ENCODE measurements at regions not wholly inside any gene's neighbourhood (a gene's known extent, or its start where the extent isn't known, plus 50 kb on each side); places are given as distances from the start of the nearest gene placed in this dataset.

DNA sequence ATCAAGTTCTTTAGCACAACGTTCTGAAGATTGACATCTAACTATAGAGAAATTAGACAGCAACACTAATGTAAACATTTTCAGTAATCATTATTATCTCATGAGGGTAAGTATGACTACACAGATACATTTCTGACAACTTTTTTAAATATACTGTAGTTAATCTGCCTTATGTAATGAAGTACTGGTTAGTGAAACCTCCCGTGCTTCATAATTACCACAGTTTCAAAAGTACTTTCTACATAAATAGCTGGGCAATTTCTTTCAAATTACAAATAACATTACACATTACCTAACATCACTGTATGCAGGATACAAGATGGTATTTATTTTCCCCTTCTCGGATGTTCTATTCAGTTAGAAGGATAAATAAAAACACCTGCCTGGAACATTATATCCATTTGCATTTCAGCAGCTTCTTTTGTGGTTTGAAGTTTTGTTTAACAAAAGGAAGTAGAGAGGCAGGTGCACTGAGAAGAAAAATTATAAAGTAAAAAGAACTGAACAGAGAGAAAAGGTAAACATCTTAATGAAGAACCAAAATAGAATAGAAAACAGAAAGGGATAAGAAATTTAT lies 1241.5 kb upstream of the GBE1 start:
- H3K27ac ChIP-seq (ENCODE audit: low read length), result no peak overlapping the region
- ChIA-PET CTCF (no interaction called here), POLR2A (no interaction called here)
- no peaks in the 10 kb centered on the region for H3K36me3 Mint-ChIP-seq
- H3K9me3 ChIP-seq, result no peaks in the 10 kb centered on the region
- WGBS (ENCODE audit: insufficient coverage), result no CpG with 5 or more reads among the region's 3 CpGs
- H3K4me3 ChIP-seq (ENCODE audit: control insufficient read depth in 1 of 2, extremely low read depth in 1 of 2, low read length in 1 of 2), result no peak overlapping the region
- H3K27me3 ChIP-seq (replicated peaks in 1 of 2; ENCODE audit: control insufficient read depth in 2 of 2, extremely low read depth in 1 of 2, insufficient read depth in 2 of 2, low read length in 1 of 2), result no peaks in the 10 kb centered on the region
- no peak overlapping the region for H3K4me3 Mint-ChIP-seq
- DNase-seq, result no peak
- ATAC-seq (replicated peaks in 1 of 4), result no peak
- H3K27ac Mint-ChIP-seq, result no peak overlapping the region
- no peaks in the 10 kb centered on the region for H3K4me1 Mint-ChIP-seq
- peaks cover 3 to 20% (median 18%) of the 10 kb centered on the region in 3 donors for H3K9me3 Mint-ChIP-seq
- H3K4me1 ChIP-seq (ENCODE audit: control insufficient read depth in 1 of 2, extremely low read depth in 1 of 2, insufficient read depth in 2 of 2, low read length in 2 of 2), result no peaks in the 10 kb centered on the region
- H3K36me3 ChIP-seq (ENCODE audit: control insufficient read depth in 2 of 2, extremely low read depth in 1 of 2, insufficient read depth in 1 of 2, low read length in 1 of 2), result no peaks in the 10 kb centered on the region
- H3K27me3 Mint-ChIP-seq, result no peaks in the 10 kb centered on the region

DNA sequence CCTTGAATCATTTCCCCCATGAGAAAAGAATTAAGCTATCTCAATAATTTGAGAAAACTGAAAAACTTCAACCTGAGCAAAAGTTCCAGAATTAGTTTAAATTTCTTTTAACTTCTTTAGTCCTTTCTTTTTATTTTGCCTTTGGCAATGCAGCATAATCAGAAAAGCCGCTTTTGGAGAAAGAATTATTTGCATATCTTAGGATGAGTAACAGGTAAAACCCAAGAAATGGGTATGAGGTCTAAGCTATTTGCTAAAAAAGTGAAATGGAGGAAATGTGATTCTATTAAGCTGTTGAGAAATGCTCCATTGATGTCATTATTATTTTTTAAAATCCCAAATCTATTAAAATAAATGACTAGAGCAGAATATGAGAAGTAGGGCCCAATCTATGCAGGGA lies 1238.3 kb upstream of the GBE1 start:
- Histone ChIP-seq H3K36me3 (ENCODE audit: control insufficient read depth in 2 of 2, extremely low read depth in 1 of 2, insufficient read depth in 1 of 2, low read length in 1 of 2) (no peaks in the 10 kb centered on the region), H3K4me3 (ENCODE audit: control insufficient read depth in 1 of 2, extremely low read depth in 1 of 2, low read length in 1 of 2) (no peak overlapping the region), H3K27ac (ENCODE audit: low read length) (no peak overlapping the region), H3K4me1 (ENCODE audit: control insufficient read depth in 1 of 2, extremely low read depth in 1 of 2, insufficient read depth in 2 of 2, low read length in 2 of 2) (no peaks in the 10 kb centered on the region), H3K9me3 (no peaks in the 10 kb centered on the region), H3K27me3 (replicated peaks in 1 of 2; ENCODE audit: control insufficient read depth in 2 of 2, extremely low read depth in 1 of 2, insufficient read depth in 2 of 2, low read length in 1 of 2) (no peaks in the 10 kb centered on the region)
- Mint-ChIP-seq H3K9me3 (peaks cover 11 to 24% (median 23%) of the 10 kb centered on the region in 3 donors), H3K36me3 (no peaks in the 10 kb centered on the region), H3K4me3 (no peak overlapping the region), H3K27me3 (no peaks in the 10 kb centered on the region), H3K27ac (no peak overlapping the region), H3K4me1 (no peaks in the 10 kb centered on the region)
- no CpG with 5 or more reads among the region's 1 CpG for WGBS (ENCODE audit: insufficient coverage)
- ATAC-seq (replicated peaks in 1 of 4) (no peak), DNase-seq (no peak)
- ChIA-PET POLR2A (no interaction called here), CTCF (no interaction called here)

DNA sequence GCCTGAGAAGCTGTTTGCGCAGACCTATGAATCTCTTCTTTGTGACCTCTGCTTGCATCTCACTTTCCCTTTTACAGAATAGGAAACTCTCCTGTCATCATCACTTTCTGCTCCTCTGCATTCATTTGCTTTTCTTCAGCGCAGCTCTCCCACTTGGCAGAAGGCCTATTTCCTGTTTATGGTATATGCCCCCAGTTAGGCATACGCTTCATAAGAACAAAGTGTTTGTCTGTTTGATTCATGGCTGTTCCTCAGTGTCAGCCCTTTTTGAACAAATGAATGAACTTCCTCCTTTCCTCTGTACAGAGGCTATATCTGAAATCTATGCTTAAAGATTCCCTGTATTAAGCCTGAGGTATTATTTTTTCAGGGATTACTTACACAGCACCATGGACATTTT lies 1216.9 kb upstream of the GBE1 start:
- no peak for DNase-seq
- no peak overlapping the region for H3K27ac ChIP-seq (ENCODE audit: low read length)
- no peaks in the 10 kb centered on the region for H3K4me1 ChIP-seq (ENCODE audit: control insufficient read depth in 1 of 2, extremely low read depth in 1 of 2, insufficient read depth in 2 of 2, low read length in 2 of 2)
- no peak overlapping the region for H3K4me3 ChIP-seq (ENCODE audit: control insufficient read depth in 1 of 2, extremely low read depth in 1 of 2, low read length in 1 of 2)
- Mint-ChIP-seq H3K27ac (no peak overlapping the region), H3K27me3 (no peaks in the 10 kb centered on the region), H3K36me3 (no peaks in the 10 kb centered on the region), H3K4me1 (no peaks in the 10 kb centered on the region), H3K9me3 (peaks cover 9 to 43% (median 20%) of the 10 kb centered on the region in 3 donors), H3K4me3 (no peak overlapping the region)
- POLR2A ChIA-PET, result no interaction called here
- H3K36me3 ChIP-seq (ENCODE audit: control insufficient read depth in 2 of 2, extremely low read depth in 1 of 2, insufficient read depth in 1 of 2, low read length in 1 of 2), result no peaks in the 10 kb centered on the region
- WGBS (ENCODE audit: insufficient coverage), result 57% methylated on average over 2 of the region's 3 CpGs
- H3K9me3 ChIP-seq, result peaks cover 2% of the 10 kb centered on the region
- ATAC-seq (replicated peaks in 1 of 4), result no peak
- H3K27me3 ChIP-seq (replicated peaks in 1 of 2; ENCODE audit: control insufficient read depth in 2 of 2, extremely low read depth in 1 of 2, insufficient read depth in 2 of 2, low read length in 1 of 2), result no peaks in the 10 kb centered on the region
- CTCF ChIA-PET, result no interaction called here

DNA sequence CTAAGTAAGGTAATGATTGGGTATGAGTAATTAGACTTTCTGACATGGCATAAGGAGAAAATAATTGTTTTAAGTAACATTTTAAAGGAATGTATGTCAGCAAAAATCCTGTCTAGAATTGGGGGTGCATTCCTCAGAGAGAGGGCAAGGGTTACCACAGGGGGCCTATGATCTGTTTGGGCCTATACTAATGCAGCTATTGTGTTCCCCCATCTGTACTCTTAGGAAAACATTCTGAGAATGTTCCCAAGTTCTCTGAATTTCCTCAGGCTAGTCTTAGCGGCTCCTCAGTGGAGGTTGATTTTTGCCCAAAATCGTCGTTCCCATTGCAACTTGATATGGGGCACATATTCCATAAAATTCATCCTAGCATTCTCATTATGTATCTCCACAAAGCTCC lies 1216.4 kb upstream of the GBE1 start:
- 67% methylated on average over 1 of the region's 3 CpGs for WGBS (ENCODE audit: insufficient coverage)

DNA sequence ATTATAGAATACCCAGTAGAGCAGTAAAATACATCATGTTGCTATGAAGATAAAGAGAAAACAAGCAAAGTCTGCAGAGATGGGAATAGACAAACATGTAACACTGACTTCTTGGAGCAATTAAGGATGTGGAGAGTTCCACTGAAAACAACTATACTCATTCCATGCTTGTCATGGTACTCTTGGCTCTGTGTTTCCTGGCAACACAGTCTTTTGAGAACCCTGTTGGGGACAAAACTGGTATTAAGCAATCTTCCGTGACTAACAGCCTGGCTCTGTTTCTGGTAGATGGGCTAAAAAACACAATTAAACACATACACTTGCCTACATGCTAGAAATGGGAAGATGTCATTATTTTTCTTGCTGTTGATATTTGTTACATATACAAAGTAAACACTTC lies 1212.3 kb upstream of the GBE1 start:
- DNase-seq (no peak), ATAC-seq (replicated peaks in 1 of 4) (no peak)
- ChIA-PET CTCF (no interaction called here), POLR2A (interaction anchor here in 1 of 2 donors (0.8 kb wide), 1 partner anchor 152 kb away, joined by 4 read pairs; no protein-coding TSS in a partner anchor)
- H3K9me3 Mint-ChIP-seq, result peaks cover 9 to 20% (median 16%) of the 10 kb centered on the region in 3 donors
- no peaks in the 10 kb centered on the region for H3K27me3 Mint-ChIP-seq
- Histone ChIP-seq H3K27me3 (replicated peaks in 1 of 2; ENCODE audit: control insufficient read depth in 2 of 2, extremely low read depth in 1 of 2, insufficient read depth in 2 of 2, low read length in 1 of 2) (no peaks in the 10 kb centered on the region), H3K36me3 (ENCODE audit: control insufficient read depth in 2 of 2, extremely low read depth in 1 of 2, insufficient read depth in 1 of 2, low read length in 1 of 2) (no peaks in the 10 kb centered on the region), H3K4me3 (ENCODE audit: control insufficient read depth in 1 of 2, extremely low read depth in 1 of 2, low read length in 1 of 2) (no peak overlapping the region), H3K4me1 (ENCODE audit: control insufficient read depth in 1 of 2, extremely low read depth in 1 of 2, insufficient read depth in 2 of 2, low read length in 2 of 2) (no peaks in the 10 kb centered on the region), H3K27ac (ENCODE audit: low read length) (no peak overlapping the region), H3K9me3 (peaks cover 2% of the 10 kb centered on the region)
- WGBS (ENCODE audit: insufficient coverage), result no CpG with 5 or more reads among the region's 1 CpG
- no peaks in the 10 kb centered on the region for H3K4me1 Mint-ChIP-seq
- no peak overlapping the region for H3K27ac Mint-ChIP-seq
- H3K36me3 Mint-ChIP-seq, result no peaks in the 10 kb centered on the region
- no peak overlapping the region for H3K4me3 Mint-ChIP-seq

More for the DNA sequence above, 1216.4 kb upstream of the GBE1 start:
- peaks cover 2% of the 10 kb centered on the region for H3K9me3 ChIP-seq
- DNase-seq (no peak), ATAC-seq (replicated peaks in 1 of 4) (no peak)
- H3K27me3 ChIP-seq (replicated peaks in 1 of 2; ENCODE audit: control insufficient read depth in 2 of 2, extremely low read depth in 1 of 2, insufficient read depth in 2 of 2, low read length in 1 of 2), result no peaks in the 10 kb centered on the region
- Mint-ChIP-seq H3K4me1 (no peaks in the 10 kb centered on the region), H3K4me3 (no peak overlapping the region), H3K27me3 (no peaks in the 10 kb centered on the region), H3K36me3 (no peaks in the 10 kb centered on the region), H3K27ac (no peak overlapping the region), H3K9me3 (peaks cover 9 to 40% (median 16%) of the 10 kb centered on the region in 3 donors)
- no peak overlapping the region for H3K27ac ChIP-seq (ENCODE audit: low read length)
- ChIA-PET POLR2A (no interaction called here), CTCF (no interaction called here)
- H3K4me1 ChIP-seq (ENCODE audit: control insufficient read depth in 1 of 2, extremely low read depth in 1 of 2, insufficient read depth in 2 of 2, low read length in 2 of 2), result no peaks in the 10 kb centered on the region
- no peak overlapping the region for H3K4me3 ChIP-seq (ENCODE audit: control insufficient read depth in 1 of 2, extremely low read depth in 1 of 2, low read length in 1 of 2)
- H3K36me3 ChIP-seq (ENCODE audit: control insufficient read depth in 2 of 2, extremely low read depth in 1 of 2, insufficient read depth in 1 of 2, low read length in 1 of 2), result no peaks in the 10 kb centered on the region

DNA sequence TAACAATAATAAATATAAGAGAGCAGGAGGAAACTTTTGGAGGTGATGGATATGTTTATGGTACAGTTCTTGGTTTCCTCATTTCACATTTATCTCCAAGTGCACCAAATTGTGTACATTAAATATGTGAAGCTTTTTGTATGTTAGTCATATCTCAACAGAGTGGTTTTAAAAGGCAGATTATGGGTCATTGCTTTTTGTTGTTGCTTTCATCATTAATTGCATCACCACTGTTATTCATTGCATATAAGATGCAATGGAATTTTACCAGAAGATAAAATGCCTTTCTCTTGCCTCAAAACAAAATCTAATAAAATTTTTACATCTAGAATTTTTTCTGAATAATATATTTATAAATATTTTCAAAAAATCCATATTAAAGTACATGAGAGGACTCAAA lies 1198.9 kb upstream of the GBE1 start:
- no peaks in the 10 kb centered on the region for H3K27me3 ChIP-seq (replicated peaks in 1 of 2; ENCODE audit: control insufficient read depth in 2 of 2, extremely low read depth in 1 of 2, insufficient read depth in 2 of 2, low read length in 1 of 2)
- Mint-ChIP-seq H3K27ac (no peak overlapping the region), H3K36me3 (no peaks in the 10 kb centered on the region), H3K4me1 (no peaks in the 10 kb centered on the region), H3K27me3 (no peaks in the 10 kb centered on the region), H3K9me3 (peaks cover 4 to 13% (median 5%) of the 10 kb centered on the region in 3 donors), H3K4me3 (no peak overlapping the region)
- H3K9me3 ChIP-seq, result no peaks in the 10 kb centered on the region
- ATAC-seq (replicated peaks in 1 of 4) (no peak), DNase-seq (no peak)
- ChIA-PET POLR2A (no interaction called here), CTCF (no interaction called here)
- H3K36me3 ChIP-seq (ENCODE audit: control insufficient read depth in 2 of 2, extremely low read depth in 1 of 2, insufficient read depth in 1 of 2, low read length in 1 of 2), result no peaks in the 10 kb centered on the region
- no peak overlapping the region for H3K4me3 ChIP-seq (ENCODE audit: control insufficient read depth in 1 of 2, extremely low read depth in 1 of 2, low read length in 1 of 2)
- no peaks in the 10 kb centered on the region for H3K4me1 ChIP-seq (ENCODE audit: control insufficient read depth in 1 of 2, extremely low read depth in 1 of 2, insufficient read depth in 2 of 2, low read length in 2 of 2)
- no peak overlapping the region for H3K27ac ChIP-seq (ENCODE audit: low read length)

DNA sequence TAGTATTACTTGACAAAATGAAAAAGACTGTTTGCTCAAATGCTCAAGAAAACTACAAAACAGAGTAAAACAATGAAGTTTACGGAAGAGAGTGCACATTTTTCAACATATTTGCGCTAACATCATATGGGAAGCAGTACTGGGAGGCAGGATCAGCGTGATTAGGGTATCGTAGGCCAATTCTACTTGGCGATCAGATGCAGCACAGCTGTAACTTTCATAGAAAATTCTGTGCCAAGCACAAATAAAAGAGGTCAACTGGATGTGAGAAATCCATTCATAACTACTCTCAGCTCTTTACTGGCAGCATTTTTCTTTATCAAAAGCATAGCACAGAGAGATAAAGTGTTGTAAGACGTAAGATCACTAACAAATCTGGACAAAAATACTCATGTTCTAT lies 1196.3 kb upstream of the GBE1 start:
- H3K4me1 ChIP-seq (ENCODE audit: control insufficient read depth in 1 of 2, extremely low read depth in 1 of 2, insufficient read depth in 2 of 2, low read length in 2 of 2), result no peaks in the 10 kb centered on the region
- Mint-ChIP-seq H3K9me3 (peaks cover 6 to 20% (median 12%) of the 10 kb centered on the region in 3 donors), H3K27ac (no peak overlapping the region), H3K4me3 (no peak overlapping the region), H3K36me3 (no peaks in the 10 kb centered on the region), H3K27me3 (no peaks in the 10 kb centered on the region), H3K4me1 (no peaks in the 10 kb centered on the region)
- no peak for DNase-seq
- ATAC-seq (replicated peaks in 1 of 4), result no peak
- WGBS (ENCODE audit: insufficient coverage), result 100% methylated on average over 1 of the region's 6 CpGs
- ChIA-PET CTCF (no interaction called here), POLR2A (no interaction called here)
- no peaks in the 10 kb centered on the region for H3K27me3 ChIP-seq (replicated peaks in 1 of 2; ENCODE audit: control insufficient read depth in 2 of 2, extremely low read depth in 1 of 2, insufficient read depth in 2 of 2, low read length in 1 of 2)
- H3K4me3 ChIP-seq (ENCODE audit: control insufficient read depth in 1 of 2, extremely low read depth in 1 of 2, low read length in 1 of 2), result no peak overlapping the region
- H3K27ac ChIP-seq (ENCODE audit: low read length), result no peak overlapping the region
- no peaks in the 10 kb centered on the region for H3K36me3 ChIP-seq (ENCODE audit: control insufficient read depth in 2 of 2, extremely low read depth in 1 of 2, insufficient read depth in 1 of 2, low read length in 1 of 2)
- H3K9me3 ChIP-seq, result no peaks in the 10 kb centered on the region
